ENCODE measurements at regions not wholly inside any gene's neighbourhood (a gene's known extent, or its start where the extent isn't known, plus 50 kb on each side); places are given as distances from the start of the nearest gene placed in this dataset.

DNA sequence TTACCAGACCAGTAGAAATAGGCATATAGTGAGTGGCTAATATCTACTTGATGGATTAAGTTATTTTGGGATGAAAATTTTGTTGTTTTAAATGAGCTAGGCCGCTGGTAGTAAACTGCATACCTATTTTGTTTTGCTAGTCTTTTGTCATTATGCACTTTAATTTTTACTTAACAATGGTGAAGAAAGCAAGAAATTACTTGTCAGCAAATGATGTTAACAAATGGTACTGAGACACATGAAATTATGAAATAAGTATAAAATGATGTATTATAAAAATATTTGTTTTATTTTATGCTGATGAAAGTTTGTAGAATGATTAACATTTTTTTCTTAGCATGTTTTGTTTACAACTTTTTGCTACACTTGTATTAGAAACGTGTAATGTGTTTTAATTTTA is 807.7 kb downstream of the TBC1D32 start:
- TF ChIP-seq, protein P1, sequence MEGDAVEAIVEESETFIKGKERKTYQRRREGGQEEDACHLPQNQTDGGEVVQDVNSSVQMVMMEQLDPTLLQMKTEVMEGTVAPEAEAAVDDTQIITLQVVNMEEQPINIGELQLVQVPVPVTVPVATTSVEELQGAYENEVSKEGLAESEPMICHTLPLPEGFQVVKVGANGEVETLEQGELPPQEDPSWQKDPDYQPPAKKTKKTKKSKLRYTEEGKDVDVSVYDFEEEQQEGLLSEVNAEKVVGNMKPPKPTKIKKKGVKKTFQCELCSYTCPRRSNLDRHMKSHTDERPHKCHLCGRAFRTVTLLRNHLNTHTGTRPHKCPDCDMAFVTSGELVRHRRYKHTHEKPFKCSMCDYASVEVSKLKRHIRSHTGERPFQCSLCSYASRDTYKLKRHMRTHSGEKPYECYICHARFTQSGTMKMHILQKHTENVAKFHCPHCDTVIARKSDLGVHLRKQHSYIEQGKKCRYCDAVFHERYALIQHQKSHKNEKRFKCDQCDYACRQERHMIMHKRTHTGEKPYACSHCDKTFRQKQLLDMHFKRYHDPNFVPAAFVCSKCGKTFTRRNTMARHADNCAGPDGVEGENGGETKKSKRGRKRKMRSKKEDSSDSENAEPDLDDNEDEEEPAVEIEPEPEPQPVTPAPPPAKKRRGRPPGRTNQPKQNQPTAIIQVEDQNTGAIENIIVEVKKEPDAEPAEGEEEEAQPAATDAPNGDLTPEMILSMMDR (conservative IDR thresholded peaks at IDR 0.05), result no peak
- Mint-ChIP-seq H3K9me3 (peaks cover 2 to 3% of the 10 kb centered on the region in 2 experiments; a peak in 2 of 5 replicates), H3K27ac (no peak overlapping the region), H3K36me3 (ENCODE audit: insufficient read depth in 1 of 3, low read depth in 3 of 3) (peaks cover 0 to 3% (median 0%) of the 10 kb centered on the region in 3 experiments; a peak in 3 of 7 replicates), H3K27me3 (ENCODE audit: low read depth) (no peaks in the 10 kb centered on the region; the same call in 1 of the 2 replicates), H3K4me3 (no peak overlapping the region), H3K4me1 (peaks cover 0 to 2% of the 10 kb centered on the region in 2 experiments; a peak in 1 of 4 replicates)
- no peak overlapping the region for H3K9ac ChIP-seq (ENCODE audit: extremely low read depth, insufficient read length, low read length)
- H4K8ac ChIP-seq (replicated peaks; ENCODE audit: insufficient read length, low read depth, low read length), result no peak overlapping the region
- H3K23me2 ChIP-seq (ENCODE audit: insufficient read length, low read depth, low read length, poor library complexity, severe bottlenecking), result no peaks in the 10 kb centered on the region
- H2BK120ac ChIP-seq (ENCODE audit: low read depth, low read length, poor library complexity, severe bottlenecking), result no peak overlapping the region
- H3K4me1 ChIP-seq (ENCODE audit: insufficient read depth, low read length), result no peaks in the 10 kb centered on the region
- H3T11ph ChIP-seq (ENCODE audit: low read length), result no peak overlapping the region
- H4K91ac ChIP-seq (ENCODE audit: insufficient read length, low read depth, low read length), result no peak overlapping the region
- H2BK20ac ChIP-seq (ENCODE audit: low read depth, low read length, poor library complexity, severe bottlenecking), result no peak overlapping the region
- H3K79me2 ChIP-seq (ENCODE audit: insufficient read depth, low read length), result no peaks in the 10 kb centered on the region
- no peak overlapping the region for H2AFZ ChIP-seq (ENCODE audit: low read length)
- no peak overlapping the region for H3K18ac ChIP-seq (ENCODE audit: insufficient read length, low read depth, low read length)
- no peak overlapping the region for H2AK5ac ChIP-seq (ENCODE audit: insufficient read length, low read length)
- H2BK5ac ChIP-seq (ENCODE audit: insufficient read length, low read length), result no peak overlapping the region
- H4K5ac ChIP-seq (ENCODE audit: insufficient read length, low read depth, low read length), result no peak overlapping the region
- H2BK15ac ChIP-seq (ENCODE audit: low read depth, low read length), result no peak overlapping the region
- DNase-seq, result no peak
- H2BK12ac ChIP-seq (ENCODE audit: insufficient read length, low read depth, low read length), result no peak overlapping the region
- H4K20me1 ChIP-seq (ENCODE audit: control insufficient read depth, insufficient read depth, insufficient read length), result no peaks in the 10 kb centered on the region
- H3K27ac ChIP-seq (ENCODE audit: insufficient read length, low read depth, low read length), result no peak overlapping the region
- no peak overlapping the region for H3K4me2 ChIP-seq (ENCODE audit: insufficient read depth, insufficient read length, low read length)
- no peaks in the 10 kb centered on the region for H3K27me3 ChIP-seq (ENCODE audit: insufficient read depth, low read length)
- no CpG with 5 or more reads among the region's 2 CpGs for WGBS (ENCODE audit: extremely low coverage, insufficient read length, low lambda C conversion rate)
- H3K79me1 ChIP-seq (ENCODE audit: insufficient read depth, low read depth, low read length, poor library complexity, severe bottlenecking), result no peaks in the 10 kb centered on the region
- no peak overlapping the region for H3K14ac ChIP-seq (ENCODE audit: insufficient read depth, low read length)
- no peak overlapping the region for H3K56ac ChIP-seq (ENCODE audit: insufficient read length, low read depth, low read length)
- H3K9me3 ChIP-seq (ENCODE audit: control insufficient read depth, low read depth, low read length), result no peaks in the 10 kb centered on the region
- H3K4ac ChIP-seq (ENCODE audit: low read depth, low read length), result no peak overlapping the region
- no peak overlapping the region for H3K23ac ChIP-seq (ENCODE audit: insufficient read length, low read depth, low read length)

Measured in H9 (cell line).